ES-I3 (cell line): ENCODE measurements at regions not wholly inside any gene's neighbourhood (a gene's known extent, or its start where the extent isn't known, plus 50 kb on each side); places are given as distances from the start of the nearest gene placed in this dataset.
"Not testable (repeated sequence)": the region's sequence is repeated elsewhere in the genome, so short reads cannot be mapped to it uniquely, and the experiment has no call there.

Experiments used
- H3K36me3 ChIP-seq: 2 replicates; pipeline ENCODE4 v1.6.1; 2013; ENCODE audit warnings: mild to moderate bottlenecking, low read length, control low read depth, moderate library complexity; ENCODE audit not compliant: insufficient read depth
- H3K4me1 ChIP-seq: 2 replicates; pipeline ENCODE4 v1.6.1; 2013; ENCODE audit warnings: mild to moderate bottlenecking, control low read depth, low read length; ENCODE audit not compliant: insufficient read depth
- H3K9ac ChIP-seq: 2 replicates; pipeline ENCODE4 v1.6.1; 2013; ENCODE audit warnings: low read depth, mild to moderate bottlenecking, low read length, moderate library complexity
- H3K9me3 ChIP-seq: 2 replicates; pipeline ENCODE4 v1.6.1; 2013; ENCODE audit warnings: mild to moderate bottlenecking, low read length, moderate library complexity; ENCODE audit not compliant: control insufficient read depth, insufficient read depth

DNA sequence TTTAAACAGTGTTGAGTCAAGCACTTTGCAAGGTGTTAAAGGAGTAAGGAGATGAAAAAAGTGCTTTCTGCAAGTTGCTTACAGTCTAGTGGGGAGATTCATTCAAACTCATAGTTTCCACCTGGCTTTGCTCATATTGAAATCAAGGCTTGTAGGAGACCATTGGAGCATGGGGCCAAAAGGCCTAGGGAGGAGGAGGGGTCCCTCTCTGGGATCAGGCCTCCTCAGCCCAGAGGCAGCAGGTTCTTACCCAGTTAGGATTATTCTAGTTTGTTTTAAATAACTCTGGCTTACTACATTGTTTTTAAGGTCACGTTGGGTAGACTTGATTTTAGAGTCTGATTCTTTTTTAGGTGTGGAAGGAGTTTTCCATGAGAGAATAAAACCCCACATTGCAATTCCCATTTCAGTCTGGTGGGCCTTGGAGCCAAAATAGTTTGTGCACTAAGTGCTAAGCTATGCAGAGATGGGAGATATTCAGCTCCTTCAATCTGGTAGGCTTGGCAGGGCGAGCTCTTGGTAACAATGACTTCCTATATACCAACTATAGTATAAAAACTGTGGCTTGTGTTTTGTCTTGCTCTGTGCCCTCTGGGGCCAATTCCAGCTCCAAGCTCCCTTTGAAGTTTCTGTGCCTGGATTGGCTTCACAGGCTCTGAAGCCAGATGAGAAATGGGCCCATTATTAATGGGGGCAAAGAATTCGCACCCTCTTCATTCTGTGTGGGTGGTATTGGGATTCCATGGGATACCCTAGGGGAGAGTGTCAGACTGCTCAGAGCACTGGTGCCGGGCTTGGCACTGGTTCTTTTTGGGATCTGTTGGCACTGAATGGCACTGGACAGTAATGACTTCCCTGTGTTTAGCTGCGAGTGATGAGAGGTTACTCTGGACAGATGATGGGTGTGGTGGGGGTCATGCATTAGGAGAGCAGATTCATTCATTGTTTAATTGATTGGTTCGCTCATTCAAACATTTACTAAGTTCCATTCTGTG is 301.1 kb downstream of the MYCN start:
- Histone ChIP-seq H3K36me3 (no peaks in the 10 kb centered on the region; the same call in 1 of the 2 replicates), H3K4me1 (no peaks in the 10 kb centered on the region), H3K9me3 (no peaks in the 10 kb centered on the region), H3K9ac (no peak overlapping the region)

DNA sequence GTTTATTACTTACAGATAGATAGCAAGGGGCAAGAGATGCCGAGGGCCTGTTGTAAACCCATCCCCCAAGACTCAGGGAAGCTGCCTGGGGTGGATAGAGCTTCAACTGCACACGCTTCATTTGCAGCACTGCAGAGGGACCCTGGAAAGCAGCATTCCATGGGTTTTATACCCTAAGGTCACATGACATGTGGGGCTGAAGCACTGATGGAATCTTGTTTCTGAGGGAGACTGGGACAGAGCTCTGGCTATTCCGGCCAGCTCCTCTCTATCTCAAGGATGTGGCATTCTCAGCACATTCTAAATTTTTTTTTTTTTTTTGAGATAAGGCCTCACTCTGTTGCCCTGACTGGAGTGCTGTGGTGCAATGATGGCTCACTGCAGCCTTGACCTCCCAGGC is 300.1 kb downstream of the MYCN start:
- peaks cover 9% of the 10 kb centered on the region for H3K4me1 ChIP-seq
- no peaks in the 10 kb centered on the region for H3K9me3 ChIP-seq
- H3K36me3 ChIP-seq = no peaks in the 10 kb centered on the region; the same call in 1 of the 2 replicates
- no peak overlapping the region for H3K9ac ChIP-seq

DNA sequence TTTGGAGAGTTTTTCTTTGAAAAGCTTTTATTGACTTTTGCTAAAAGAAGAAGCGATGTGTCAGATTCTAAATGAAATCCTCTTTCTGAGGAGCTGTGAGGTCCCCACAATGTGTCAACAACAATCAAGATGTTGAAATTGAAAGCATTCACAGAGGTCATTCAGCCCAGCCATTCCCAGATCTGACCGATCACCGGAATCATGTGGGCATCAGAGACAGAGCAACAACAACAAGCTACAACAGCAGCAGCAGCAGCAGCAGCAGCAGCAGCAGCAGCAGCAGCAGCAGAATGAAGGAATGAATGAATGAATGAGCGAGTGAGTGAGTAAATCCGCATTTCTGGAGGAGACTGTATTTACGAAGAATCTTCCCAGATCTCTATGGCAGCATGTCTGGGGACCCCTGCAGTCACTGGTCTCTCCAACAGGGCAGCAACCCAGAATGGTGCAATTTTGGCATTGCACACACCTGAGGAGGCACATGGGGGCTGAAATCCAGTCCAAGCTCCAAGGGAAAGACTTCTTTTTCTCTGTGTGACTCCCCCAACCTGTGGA is 299.0 kb downstream of the MYCN start:
- Histone ChIP-seq H3K9ac (no peak overlapping the region), H3K36me3 (no peaks in the 10 kb centered on the region; the same call in 1 of the 2 replicates), H3K4me1 (peaks cover 9% of the 10 kb centered on the region), H3K9me3 (no peaks in the 10 kb centered on the region)

DNA sequence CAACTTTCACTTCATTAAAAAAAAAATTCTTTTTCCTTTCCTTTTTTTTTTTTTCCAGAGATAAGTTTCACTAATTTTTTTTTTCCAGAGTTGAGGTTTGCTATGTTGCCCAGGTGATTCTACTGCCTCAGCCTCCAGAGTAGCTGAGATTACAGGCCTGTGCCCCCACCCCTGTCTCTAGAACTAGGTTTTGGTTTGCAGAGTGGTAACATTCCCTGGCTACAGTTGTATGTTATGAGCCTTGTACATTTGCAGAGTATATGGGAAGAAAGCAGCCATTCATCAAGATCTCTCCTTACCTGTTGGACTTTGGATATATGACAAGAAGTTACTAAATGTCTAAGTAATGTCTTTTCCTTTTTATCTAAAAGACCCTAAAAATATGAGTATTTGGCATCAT is 298.4 kb downstream of the MYCN start:
- no peak overlapping the region for H3K9ac ChIP-seq
- H3K9me3 ChIP-seq = no peaks in the 10 kb centered on the region
- no peaks in the 10 kb centered on the region; the same call in 1 of the 2 replicates for H3K36me3 ChIP-seq
- H3K4me1 ChIP-seq = peaks cover 9% of the 10 kb centered on the region

- H3K4me1 ChIP-seq = peaks cover 9% of the 10 kb centered on the region
These were observed 297.8 kb downstream of the MYCN start for GRCh38 chr2:16238001-16238761.

GRCh38 chr2:16235747-16236146 is 295.4 kb downstream of the MYCN start:
- Histone ChIP-seq H3K36me3 (no peaks in the 10 kb centered on the region), H3K9me3 (no peaks in the 10 kb centered on the region), H3K4me1 (peaks cover 9% of the 10 kb centered on the region), H3K9ac (peak overlapping the region; percentile 44; the same call in 1 of the 2 replicates)

More at GRCh38 chr2:16238001-16238761, 297.8 kb downstream of the MYCN start:
- H3K9ac ChIP-seq = no peak overlapping the region
- H3K36me3 ChIP-seq = no peaks in the 10 kb centered on the region; the same call in 1 of the 2 replicates
- H3K9me3 ChIP-seq = no peaks in the 10 kb centered on the region

GRCh38 chr2:16235291-16235690 is 294.9 kb downstream of the MYCN start:
- H3K36me3 ChIP-seq, H3K9me3 ChIP-seq, H3K4me1 ChIP-seq: not testable (repeated sequence)
- H3K9ac ChIP-seq = peak overlapping the region; percentile 44; the same call in 1 of the 2 replicates

- Histone ChIP-seq H3K36me3 (no peaks in the 10 kb centered on the region), H3K9ac (no peak overlapping the region), H3K4me1 (peaks cover 15% of the 10 kb centered on the region), H3K9me3 (no peaks in the 10 kb centered on the region)
These were observed 288.6 kb downstream of the MYCN start for GRCh38 chr2:16228951-16229350.

DNA sequence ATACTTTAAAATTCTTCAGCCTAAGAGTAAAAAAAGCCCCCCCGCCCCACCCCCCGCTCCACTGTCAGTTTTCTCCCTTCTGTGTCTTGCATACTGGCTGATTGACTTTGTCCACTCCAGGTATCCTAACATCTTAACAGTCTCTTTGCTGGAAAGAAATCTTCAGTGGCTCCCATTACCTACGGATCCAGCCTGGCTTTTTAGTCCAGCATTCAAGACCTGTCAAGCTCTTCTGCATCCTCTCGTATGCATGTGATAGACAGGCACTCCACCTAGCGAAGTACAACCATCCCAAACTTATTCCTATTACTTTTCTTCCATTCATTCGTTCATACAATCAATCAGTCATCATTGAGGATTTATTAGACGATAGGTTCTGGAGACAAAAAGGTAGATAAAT is 288.1 kb downstream of the MYCN start:
- no peak overlapping the region for H3K9ac ChIP-seq
- no peaks in the 10 kb centered on the region for H3K9me3 ChIP-seq
- peaks cover 19% of the 10 kb centered on the region for H3K4me1 ChIP-seq
- H3K36me3 ChIP-seq = no peaks in the 10 kb centered on the region

GRCh38 chr2:16227811-16228462 is 287.6 kb downstream of the MYCN start:
- Histone ChIP-seq H3K36me3 (no peaks in the 10 kb centered on the region), H3K4me1 (peaks cover 20% of the 10 kb centered on the region), H3K9ac (no peak overlapping the region), H3K9me3 (no peaks in the 10 kb centered on the region)

DNA sequence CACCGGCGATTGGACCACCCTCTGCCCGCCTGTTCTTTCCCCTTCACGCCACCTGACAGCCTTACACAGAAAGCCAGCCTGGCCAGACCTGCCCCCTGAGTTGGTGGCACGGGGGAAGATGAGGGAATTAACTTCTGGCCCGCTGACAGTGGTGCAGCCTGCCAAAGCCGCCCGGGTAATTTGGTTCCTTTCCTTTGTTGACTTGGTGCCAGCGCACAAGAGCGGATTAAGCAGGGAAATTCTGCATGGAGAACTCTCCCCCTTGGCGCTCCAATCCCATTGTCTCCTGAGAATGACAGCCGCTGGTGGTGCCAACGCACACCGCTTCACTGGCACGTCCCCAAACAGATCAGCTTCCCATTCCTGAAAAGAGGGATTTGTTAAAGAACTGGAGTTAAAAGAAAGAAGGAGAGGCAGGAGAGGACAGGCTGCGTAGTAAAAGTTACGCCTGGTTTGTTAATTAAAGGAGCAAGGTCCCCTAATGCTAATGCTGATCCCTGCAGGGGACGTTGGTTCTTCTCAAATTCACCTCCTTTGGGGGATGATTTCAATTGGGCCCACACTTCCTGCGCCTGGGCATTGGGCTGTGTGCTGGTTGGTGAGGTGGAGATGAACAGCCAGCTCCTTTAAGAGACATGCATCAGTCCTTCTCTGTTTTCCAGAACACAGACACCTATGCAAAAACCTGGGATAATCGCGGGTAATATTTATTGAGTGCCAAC is 286.8 kb downstream of the MYCN start:
- Histone ChIP-seq H3K9me3 (no peaks in the 10 kb centered on the region), H3K9ac (no peak overlapping the region), H3K36me3 (no peaks in the 10 kb centered on the region), H3K4me1 (peaks cover 20% of the 10 kb centered on the region)

DNA sequence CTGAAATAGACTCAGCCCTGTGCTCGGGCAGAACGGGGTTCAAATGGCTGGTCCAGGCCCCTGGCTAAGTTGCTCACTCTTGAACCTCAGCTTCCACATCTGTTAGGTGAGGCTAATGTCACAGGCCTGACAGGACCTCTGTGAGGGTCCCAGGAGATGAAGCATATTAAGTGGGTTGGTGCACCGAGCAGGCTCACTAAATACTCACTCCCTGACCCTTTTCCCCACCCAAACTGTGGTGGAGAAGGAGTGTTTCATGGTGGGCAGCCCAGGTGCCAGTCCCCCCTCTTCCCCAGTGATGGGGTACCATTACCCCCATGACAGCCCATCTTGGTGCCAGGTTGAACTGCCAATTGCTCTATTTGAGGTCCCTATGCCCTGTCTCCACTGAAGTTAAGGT is 286.0 kb downstream of the MYCN start:
- no peaks in the 10 kb centered on the region for H3K9me3 ChIP-seq
- H3K9ac ChIP-seq = no peak overlapping the region
- no peaks in the 10 kb centered on the region for H3K36me3 ChIP-seq
- H3K4me1 ChIP-seq = peaks cover 20% of the 10 kb centered on the region

- Histone ChIP-seq H3K9me3 (no peaks in the 10 kb centered on the region), H3K4me1 (peaks cover 20% of the 10 kb centered on the region), H3K9ac (no peak overlapping the region), H3K36me3 (no peaks in the 10 kb centered on the region)
These were observed 285.2 kb downstream of the MYCN start for GRCh38 chr2:16225545-16225944.
